Keratinocyte (primary cell): ENCODE measurements at regions not wholly inside any gene's neighbourhood (a gene's known extent, or its start where the extent isn't known, plus 50 kb on each side); places are given as distances from the start of the nearest gene placed in this dataset.

Experiments used
- CTCF ChIP-seq, 3 experiments: IDR thresholded peaks in 1 of 3; conservative IDR thresholded peaks in 1 of 3; optimal IDR thresholded peaks in 1 of 3; 2 replicates in 2 of 3; 3 replicates in 1 of 3; pipeline versions ENCODE3 to v1.5.1; 2011; ENCODE audit warnings: low read length in 3 of 3, mild to moderate bottlenecking in 3 of 3, moderate library complexity in 2 of 3, control low read depth in 1 of 3, inconsistent platforms in 1 of 3; ENCODE audit not compliant: insufficient read depth in 2 of 3; ENCODE audit errors: extremely low read depth in 1 of 3
- EZH2 ChIP-seq: IDR thresholded peaks from one replicate; pipeline ENCODE4 v1.6.1; 2012; ENCODE audit warnings: inconsistent platforms, mild to moderate bottlenecking, low read length, moderate library complexity

DNA sequence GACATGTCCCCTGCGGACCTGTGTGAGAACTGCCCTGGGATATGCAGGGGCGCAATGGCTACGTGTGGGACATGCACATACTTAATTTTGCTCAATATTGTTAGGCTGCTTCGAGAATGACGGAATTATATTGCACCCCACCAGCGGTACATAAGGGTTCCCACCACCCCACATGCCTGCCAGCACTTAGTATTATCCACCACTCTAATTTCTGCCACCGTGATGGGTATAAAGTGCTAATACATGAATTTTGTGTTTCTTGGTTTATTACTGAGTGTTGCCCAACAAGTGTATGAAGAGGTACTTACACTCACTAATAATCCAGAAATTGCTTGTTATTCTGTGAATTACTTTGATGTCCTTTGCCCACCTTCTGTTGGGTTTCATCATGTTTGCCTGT is 52.1 kb upstream of the ACOT11 start:
- TF ChIP-seq CTCF (optimal IDR thresholded peaks at IDR 0.05 in 1 of 3, IDR thresholded peaks at IDR 0.05 in 1 of 3, conservative IDR thresholded peaks at IDR 0.05 in 1 of 3; ENCODE audit: extremely low read depth in 1 of 3, insufficient read depth in 2 of 3, low read length in 3 of 3) (no peak), EZH2 (no peak)
